Mesenteric fat pad (tissue), 1 donor: ENCODE measurements at regions not wholly inside any gene's neighbourhood (a gene's known extent, or its start where the extent isn't known, plus 50 kb on each side); places are given as distances from the start of the nearest gene placed in this dataset.
"Not testable (repeated sequence)": the region's sequence is repeated elsewhere in the genome, so short reads cannot be mapped to it uniquely, and the experiment has no call there.

Source experiments
- DNase-seq: peaks from one replicate; pipeline ENCODE4 v3.0.0-alpha.2; 2020; ENCODE audit warnings: low spot score
- donor health status: DM: yes; HTN: yes; CAD: no.

DNA sequence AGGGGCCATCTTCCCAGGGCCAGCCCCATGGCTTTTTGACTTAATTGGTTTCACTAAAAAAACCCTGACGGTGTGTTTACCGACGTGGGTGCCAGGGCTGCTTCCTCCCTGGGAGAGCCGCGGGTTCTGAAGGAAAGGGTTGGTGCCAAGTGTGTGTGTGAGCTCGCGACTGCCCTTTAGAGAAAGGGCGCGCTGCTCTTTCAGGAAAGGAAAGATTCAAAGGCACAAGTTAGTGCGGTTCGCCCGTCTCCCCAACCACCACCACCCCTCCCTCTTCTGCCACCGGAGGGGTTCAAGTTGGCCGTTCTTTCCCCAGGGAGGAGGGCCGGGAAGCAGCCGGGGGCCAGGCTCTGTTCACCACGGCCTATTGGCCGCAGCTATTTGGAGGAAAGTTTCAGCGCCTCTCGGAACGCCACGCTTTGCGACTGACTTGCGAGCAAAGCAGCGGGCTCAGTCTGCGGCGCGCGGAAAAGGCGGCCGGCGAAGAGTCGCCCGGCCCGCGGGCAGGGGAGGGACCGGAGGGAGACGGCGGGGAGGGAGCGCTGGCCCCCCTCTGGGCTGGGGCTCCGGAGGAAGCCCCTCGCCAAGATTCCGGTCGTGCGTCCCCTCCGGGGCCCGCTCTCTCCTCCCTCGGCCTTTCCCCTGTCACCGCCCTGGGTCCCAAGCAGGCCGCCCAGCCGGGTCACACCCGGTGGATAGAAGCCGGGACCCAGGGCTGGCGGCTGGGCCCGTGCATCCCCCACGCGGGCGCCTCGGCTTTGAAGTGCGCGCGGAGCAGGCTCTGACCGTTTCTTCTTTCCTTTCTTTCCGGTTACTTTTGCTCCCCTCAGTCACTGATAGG, 165.9 kb upstream of the PPP1R3A start:
- no peak for DNase-seq

DNA sequence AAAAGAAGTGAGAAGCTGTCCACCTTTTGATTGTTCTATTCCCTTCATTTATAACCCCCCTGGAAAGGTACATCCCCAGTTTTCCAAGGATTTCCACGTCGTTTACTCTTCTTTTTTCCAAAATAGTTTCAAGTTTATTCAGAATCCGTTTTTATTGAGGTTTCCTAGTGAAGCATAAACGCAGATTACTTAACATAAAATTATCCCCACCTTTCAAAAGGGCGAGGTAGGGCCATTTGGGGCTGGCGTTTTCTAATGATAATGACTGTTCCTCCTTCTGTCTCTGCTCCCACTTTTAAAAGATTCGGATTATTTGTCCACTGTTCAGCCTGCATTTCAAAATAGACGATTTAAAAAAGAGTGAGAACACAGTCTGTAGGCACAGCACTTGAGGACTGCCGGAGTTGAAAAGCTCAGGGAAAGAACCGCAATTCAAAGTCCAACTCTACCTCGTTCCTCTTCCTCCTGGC, 165.2 kb upstream of the PPP1R3A start:
- no peak for DNase-seq

DNA sequence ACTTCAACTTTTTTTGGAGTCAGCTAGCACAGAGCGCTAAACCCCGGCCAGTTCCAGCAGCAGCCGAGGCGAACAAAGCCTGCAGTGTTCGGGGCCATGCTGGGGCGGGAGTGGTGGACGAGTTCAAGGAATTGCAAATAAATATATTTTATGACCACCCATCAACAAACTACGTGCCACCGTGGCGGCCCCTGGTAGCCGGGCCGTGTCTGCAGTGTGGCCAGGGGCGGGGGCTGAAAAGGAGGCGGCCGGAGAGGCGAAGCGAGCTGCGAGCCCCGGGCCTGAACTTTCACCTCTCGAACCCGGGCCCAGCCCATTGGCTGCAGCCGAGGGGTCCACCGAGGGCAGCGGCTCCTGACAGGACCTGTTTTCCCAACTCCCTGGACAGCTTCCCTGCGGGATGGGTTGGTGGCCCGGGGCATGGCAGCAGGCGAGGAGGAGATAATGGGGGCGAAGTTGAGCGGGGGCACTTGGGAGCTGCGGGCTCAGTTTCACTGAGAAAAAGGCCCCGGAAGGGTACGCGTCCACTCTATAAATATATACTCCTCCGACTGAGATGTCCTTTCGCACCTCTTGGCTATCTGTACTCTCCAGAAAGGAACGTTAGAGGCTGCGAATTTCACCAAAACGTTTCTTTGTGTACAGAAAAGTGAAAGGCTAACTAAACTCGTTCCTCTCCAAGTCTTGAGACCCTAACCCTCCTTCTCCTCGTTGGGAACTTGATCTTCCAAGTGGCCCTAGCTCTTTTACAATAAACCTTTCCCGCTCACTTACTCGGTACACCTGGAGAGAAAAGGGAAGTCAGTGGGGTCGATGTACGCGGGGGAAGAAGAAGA, 164.6 kb upstream of the PPP1R3A start:
- no peak for DNase-seq

DNA sequence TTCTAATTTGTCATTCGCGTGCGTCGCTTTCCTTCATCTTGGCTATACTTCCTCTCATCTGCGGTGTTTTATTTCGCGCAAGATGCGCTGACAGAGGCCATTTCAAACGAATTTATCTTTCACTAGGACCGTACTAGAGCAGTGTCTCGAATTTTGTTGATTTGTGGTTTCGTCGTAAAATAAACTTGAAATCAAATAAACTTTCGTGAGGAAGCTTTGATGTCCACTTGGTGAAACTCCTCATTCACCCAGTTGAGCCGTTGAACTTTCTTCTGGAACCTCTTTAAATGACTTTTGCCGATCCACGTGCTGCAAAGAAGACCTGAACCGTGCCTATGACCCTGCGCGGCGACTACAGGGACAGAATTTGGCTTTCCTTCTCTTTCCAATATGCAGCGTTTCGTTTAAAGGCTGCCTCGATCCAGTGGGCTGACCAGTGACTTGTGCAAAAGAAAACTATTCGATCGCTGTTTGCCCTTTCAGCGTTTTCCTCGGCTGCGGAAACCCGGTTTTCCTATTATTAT, 163.9 kb upstream of the PPP1R3A start:
- DNase-seq: no peak

DNA sequence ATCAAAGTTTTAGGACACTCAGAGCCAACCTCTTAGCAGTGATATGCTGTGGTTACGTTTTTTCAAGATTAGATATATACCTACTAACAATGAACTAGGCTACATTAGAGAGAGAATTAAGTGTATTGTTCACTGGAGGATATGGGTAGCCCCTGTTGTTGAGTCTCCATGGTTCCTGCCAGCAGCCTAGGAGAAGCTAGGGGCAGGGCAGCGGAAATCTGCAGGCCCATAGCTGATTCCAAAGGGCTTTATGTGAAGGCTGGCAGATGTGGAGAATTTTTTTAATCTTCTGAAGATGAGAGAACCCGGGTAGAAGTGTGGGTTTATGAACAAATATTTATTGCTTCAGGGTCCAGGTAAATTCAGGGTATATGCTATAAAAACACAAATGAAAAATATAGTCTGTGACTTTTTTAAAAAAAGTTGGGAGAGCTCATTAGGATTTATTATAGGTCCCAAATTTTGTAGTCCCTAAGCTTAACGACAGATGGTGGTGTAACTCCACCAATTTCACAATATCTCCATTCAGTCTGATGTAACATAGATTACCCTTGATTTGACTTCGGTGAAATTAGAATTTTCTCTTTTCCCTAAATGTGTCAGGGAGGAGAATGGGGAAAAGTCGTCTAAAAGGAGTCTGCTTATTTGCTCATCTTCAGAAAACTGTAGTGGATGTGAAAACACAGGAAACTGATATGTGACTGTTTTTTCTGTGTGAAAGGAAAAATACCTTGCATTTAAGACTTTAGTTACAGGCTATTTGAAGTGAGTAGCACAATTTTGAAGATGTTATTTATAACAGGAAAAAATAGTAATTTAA, 163.0 kb upstream of the PPP1R3A start:
- no peak for DNase-seq

DNA sequence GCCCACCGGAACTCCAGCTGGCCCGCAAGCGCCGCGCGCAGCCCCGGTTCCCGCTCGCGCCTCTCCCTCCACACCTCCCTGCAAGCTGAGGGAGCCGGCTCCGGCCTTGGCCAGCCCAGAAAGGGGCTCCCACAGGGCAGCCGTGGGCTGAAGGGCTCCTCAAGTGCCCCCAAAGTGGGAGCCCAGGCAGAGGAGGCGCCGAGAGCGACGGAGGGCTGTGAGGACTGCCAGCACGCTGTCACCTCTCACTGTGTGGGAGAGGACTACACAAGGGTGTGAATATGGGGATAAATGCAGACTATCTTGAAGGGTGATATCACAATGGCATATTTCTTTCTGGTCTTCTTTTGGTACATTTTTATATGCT, 158.3 kb upstream of the PPP1R3A start:
- DNase-seq: not testable (repeated sequence)

DNA sequence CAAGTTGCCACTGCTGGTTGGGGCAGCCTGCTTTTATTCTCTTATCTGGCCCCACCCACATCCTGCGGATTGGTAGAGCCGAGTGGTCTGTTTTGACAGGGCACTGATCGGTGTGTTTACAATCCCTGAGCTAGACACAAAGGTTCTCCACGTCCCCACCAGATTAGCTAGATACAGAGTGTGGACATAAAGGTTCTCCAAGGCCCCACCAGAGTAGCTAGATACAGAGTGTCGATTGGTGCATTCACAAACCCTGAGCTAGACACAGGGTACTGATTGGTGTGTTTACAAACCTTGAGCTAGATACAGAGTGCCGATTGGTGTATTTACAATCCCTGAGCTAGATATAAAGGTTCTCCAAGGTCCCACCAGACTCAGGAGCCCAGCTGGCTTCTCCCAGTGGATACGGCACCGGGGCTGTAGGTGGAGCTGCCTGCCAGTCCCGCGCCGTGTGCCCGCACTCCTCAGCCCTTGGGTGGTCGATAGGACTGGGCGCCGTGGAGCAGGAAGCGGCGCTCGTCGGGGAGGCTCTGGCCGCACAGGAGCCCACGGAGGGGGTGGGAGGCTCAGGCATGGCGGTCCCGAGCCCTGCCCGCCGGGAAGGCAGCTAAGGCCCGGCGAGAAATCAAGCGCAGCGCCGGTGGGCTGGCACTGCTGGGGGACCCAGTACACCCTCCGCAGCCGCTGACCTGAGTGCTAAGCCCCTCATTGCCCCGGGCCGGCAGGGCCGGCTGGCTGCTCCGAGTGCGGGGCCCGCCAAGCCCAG, 157.8 kb upstream of the PPP1R3A start:
- DNase-seq: not testable (repeated sequence)

DNA sequence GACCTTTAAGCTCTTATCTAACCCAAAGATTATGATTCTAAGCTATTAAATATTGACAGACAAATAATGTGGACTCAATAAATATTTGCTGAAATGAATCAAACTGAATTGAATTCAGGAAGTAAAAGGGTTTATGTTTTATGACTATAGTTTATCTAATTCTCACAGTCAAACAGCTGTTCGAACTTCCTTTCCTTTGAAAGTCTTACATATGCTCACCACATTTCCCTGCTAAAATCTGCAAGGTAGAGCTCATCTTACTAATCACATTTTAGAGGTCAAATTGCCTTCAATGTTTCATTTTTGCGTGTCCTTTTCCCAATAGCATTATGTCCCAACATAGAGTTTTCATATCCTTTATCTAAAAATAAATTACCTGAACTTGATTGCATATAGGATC, 154.9 kb upstream of the PPP1R3A start:
- no peak for DNase-seq

DNA sequence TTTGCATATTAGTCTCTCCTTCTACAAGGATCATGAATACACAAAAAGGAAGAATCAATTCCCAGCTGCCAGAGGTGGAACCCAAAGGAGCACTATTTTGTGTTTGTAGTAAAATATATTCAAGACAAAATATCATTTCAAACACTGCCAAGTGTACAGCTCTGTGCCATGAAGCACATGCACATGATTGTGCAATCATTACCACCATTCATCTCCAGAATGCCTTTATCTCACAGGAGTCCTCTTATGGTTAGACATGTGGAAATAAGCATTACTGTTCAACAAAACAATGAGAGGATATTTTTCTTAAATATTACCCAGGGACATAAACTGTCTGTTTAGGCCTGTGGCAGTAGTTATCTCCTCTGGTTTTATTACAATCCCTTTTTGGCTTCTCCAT, 151.4 kb upstream of the PPP1R3A start:
- no peak for DNase-seq

DNA sequence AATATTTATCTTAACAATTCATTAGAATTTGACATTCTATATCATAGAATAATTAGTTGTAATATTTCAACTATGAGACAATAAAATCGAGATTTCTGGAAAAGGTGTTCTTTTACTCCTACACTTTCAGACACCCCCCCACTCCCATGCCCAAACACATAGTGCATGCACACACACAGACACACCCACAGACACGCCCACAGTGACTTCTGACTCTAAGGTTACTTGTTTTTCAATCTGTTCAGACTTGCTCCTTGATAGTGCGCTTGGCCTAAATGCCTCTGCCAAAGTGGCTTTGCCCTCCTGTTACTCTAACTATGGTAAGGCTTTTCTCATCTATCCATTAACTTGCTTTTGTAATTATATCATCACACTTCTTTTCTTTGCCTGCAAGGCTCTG, 144.0 kb upstream of the PPP1R3A start:
- DNase-seq: no peak

DNA sequence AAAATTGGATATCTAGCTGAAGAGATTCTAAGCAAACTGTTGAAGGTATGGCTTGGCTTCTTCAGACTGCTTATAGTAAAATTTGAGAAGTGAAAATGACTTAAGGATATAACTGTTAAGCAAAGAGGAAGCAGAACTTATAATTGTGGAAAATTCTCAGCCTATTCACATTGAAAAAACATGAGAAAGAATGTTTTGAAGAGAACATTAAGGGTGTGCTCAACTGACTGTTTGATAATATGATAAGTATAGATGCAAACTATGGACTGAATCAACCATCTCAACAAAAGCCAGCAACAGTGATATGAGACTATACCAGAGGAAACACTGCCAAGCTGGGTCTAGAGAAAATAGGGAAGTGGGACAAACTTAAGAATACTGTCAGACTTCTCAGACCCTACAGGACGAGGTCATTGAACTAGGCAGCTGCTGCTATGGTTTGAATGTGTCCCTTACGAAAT, 133.1 kb upstream of the PPP1R3A start:
- DNase-seq: no peak

DNA sequence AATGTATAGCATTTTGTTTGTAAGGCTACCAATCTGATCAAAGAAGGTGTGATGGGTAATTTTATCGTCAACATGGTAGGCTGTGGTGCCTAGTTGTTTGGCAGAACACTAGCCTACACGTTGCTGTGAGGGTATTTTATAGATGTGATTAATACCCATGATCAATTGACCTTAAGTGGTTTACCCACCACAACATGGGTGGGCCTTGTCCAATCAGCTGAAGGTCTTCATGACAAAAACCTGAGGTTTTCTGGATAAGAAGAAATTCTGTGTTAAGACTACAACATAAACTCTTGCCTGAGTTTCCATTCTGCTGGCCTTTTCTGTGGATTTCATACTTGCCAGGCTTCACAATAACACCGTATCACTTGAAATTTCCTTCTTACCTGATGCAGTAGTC, 131.8 kb upstream of the PPP1R3A start:
- no peak for DNase-seq

DNA sequence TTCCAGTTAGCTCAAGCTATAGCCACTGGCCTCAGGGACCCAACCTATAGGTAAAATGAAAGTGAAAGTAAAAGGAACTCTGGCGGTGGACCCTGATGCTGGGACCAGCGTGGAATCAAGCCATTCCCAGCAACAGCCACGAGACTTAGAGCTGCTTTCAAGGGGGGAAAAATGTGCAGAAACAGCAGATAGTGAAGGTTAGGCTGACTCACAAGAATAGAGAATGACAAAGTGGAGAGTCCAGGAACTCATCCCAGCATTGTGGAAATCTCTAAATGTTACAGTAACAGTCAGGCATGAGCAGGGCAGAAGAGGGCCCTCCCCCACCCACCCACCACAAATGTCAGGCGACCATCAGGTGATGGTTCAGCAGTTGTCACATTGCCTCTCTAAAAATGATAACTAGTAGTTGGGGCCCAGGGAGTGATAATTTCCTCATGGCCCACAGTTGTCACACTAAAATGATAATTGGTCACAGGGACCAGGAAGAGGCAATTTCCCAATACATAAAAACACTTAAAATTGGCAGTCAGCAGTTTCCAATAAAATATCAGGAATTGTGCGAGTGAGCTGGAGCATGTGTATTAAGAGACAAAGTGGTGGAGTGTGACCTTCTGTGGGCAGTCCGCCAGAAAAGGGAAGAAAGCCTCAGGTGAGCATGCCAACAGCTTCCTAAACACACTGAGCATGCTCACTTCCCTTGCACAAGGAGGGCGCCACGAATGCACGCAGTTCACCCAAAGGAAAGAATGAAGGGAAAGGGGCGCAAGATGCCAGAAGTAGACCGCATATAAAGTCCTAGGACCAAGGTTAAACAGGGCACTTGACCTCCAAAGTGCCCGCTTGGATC, 129.8 kb upstream of the PPP1R3A start:
- DNase-seq: no peak

DNA sequence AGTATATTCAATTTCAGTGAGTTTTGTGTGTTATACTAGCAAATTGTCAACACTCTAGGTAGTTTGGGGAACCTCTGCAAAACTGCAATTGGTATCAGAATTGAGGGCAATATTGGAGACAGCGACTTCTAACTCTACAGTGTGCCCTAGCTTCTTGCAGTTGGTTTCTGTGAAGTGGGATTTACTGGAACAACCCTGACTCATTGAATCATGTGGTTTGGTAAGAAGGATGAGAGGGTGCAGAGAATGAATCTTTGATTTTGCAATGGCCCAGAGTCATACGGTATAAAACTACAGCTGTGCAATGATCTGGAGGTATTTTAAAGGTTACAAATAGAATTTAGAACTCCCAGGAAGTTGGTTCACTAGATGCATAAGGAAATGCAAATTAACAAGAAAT, 129.1 kb upstream of the PPP1R3A start:
- no peak for DNase-seq

DNA sequence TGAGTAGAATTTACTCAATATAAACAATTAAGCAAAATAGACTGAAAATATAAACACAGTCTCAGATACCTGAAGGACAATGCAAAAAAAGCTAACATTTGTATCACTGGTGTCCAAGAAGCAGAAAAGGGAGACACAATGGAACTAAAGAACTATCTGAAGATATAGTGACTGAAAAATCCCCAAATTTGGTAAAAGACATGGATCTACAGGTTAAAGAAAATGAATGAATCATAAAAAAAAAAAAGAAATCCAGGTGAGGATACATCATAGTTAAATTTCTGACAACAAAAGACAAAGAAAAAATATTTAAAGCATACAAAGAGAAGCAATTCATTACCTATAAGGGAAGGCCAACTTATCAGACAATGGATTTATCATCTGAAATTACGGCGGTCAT, 114.7 kb upstream of the PPP1R3A start:
- DNase-seq: no peak

DNA sequence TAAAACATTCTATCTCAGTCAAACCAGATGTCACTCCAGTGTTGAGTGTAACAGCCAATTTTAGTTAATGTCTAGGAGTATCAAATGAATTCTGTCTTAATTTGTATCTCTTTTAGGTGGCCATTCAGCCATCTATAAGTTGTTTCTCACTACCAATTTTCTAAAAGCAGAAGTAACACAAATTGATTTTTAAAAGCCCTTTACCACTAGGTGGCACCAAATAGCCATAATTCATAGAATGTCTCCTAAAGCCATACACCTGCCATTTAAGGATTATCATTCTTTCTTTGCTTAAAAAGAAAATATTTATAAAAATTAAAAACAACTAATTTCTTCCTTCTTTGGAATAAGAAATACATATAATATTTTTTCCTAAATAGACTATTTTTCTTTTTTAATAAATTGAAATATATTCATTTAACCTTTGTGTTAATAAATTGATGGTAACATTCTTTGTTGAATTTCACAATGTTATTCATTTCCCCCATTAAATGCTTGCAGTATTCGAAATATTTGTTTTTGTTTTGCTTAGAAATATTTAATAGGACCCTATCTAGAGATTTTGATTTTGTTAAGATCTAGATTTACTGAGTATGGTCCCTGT, 107.8 kb upstream of the PPP1R3A start:
- DNase-seq: no peak

DNA sequence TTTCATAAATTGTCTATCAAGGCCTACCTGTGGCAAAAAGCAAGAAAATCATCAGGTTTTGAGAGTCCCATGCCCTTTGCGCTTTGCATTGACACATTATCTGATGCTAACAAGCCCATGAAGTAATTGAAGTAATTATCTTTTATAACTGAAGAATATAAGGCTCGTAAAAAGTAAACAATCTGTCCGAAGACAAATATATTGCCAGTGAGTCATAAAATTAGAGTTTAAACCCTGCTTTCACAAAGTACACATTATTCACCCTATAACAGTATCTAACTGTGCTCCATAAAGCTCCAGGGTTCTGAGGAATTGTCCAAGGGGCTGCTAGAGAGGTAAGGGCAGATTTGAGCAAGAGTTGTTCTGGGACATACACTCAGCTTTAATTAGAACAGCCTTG, 102.3 kb upstream of the PPP1R3A start:
- no peak for DNase-seq

DNA sequence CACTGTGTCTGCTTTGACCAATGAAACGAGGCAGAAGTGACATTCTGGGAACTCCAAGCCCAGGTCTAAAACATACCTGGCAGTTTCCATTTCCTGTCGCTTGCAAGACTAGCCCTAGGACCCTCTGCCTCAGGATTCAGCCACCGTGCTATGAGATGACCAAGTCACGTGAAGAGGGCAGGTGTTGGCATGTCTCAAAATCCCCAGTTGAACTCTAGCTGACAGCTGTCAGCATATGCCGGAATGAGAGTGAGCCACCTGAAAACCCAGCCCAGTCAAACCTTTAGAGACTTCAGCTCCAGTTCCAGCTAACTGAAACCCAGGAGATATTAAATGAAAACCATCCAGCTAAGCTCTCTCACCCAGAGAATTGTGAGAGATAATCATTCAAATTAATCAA, 89.9 kb upstream of the PPP1R3A start:
- DNase-seq: no peak

DNA sequence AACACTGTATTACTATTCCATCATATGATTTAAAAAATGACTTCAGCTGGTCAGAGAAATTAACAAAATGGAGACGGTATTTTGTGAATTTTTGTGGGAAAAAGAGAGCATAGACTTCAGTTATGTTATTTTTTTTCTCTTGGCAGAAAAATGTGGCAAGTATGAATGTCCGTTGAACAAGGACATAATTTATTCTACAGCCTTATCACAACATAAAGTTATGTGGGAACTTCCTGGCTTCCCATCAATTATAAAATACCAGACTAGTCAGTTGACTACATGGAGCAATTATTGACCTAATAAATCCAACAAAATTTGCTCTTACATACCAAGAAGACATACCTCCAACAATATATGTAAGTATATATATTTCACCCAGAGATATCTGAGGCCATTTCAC, 88.6 kb upstream of the PPP1R3A start:
- no peak for DNase-seq
